HG02642 (cell line): ENCODE measurements at regions not wholly inside any gene's neighbourhood (a gene's known extent, or its start where the extent isn't known, plus 50 kb on each side); places are given as distances from the start of the nearest gene placed in this dataset.
"Not testable (repeated sequence)": the region's sequence is repeated elsewhere in the genome, so short reads cannot be mapped to it uniquely, and the experiment has no call there.

ENCODE experiments used
- ATAC-seq: cut with Tn5 transposase; IDR thresholded peaks from one replicate; pipeline ENCODE4 v1.9.1; 2021; ENCODE audit warnings: mild to moderate bottlenecking; ENCODE audit not compliant: unreplicated experiment, poor library complexity

DNA sequence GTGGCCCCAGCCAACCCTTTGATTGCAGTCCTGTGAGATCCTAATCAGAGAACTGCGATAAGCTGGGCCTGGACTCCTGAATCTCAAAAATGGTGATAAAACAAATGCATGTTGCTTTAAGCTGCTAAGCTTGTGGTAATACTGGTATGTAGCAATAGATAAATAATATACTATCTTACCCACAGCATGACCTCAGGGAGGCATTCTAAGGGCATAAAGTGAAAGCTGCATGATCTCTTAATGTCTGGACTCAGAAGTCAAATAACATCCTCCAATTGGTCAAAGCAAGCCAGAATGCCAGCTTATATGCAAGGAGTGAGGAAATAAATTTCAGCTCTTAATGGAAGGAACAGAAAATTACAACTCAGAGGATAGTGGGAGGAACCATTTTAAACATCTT is 246.1 kb downstream of the FSIP2 start:
- no peak for ATAC-seq

GRCh38 chr2:185988907-185989306 is 250.3 kb downstream of the FSIP2 start:
- not testable (repeated sequence) for ATAC-seq

GRCh38 chr2:185990861-185991525 is 252.4 kb downstream of the FSIP2 start:
- ATAC-seq, result no peak

GRCh38 chr2:185998562-185999070 is 260.0 kb downstream of the FSIP2 start:
- ATAC-seq, result no peak

DNA sequence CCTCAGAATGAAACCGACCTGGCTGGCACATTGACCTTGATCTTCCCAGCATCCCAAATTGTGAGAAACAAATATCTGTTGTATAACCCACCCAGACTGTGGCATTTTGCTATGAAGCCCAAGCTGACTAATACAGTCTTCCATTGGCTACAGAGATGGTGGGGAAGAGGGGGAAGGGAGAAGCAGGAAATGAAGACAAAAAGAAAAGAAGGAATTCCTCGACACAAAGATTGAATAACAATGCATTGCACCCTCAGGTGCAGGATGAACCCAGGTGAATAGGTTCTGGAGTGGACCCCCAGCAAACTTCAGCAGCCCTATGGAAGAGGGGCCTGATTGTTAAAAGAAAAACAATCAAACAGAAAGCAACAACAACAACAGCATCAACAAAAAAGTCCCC is 270.7 kb downstream of the FSIP2 start:
- no peak for ATAC-seq

DNA sequence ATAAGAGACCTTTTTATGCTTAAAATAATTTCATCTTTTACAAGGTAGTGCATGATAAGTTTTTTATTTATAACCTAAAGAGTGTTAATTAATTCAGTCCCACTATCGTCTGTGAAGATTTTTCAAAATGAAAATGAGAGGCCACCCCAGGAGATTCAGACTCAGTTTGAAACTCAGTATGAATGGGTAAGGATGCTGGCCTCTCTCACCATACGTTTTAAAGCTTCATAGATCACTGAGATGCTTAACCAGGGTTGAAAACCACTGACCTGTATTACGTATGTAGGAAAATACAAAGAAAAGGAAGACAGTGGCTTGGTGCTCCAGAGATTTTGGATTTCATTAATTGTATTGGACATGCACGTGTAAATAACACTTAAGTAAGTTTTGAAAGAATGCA is 278.7 kb downstream of the FSIP2 start:
- ATAC-seq, result no peak

DNA sequence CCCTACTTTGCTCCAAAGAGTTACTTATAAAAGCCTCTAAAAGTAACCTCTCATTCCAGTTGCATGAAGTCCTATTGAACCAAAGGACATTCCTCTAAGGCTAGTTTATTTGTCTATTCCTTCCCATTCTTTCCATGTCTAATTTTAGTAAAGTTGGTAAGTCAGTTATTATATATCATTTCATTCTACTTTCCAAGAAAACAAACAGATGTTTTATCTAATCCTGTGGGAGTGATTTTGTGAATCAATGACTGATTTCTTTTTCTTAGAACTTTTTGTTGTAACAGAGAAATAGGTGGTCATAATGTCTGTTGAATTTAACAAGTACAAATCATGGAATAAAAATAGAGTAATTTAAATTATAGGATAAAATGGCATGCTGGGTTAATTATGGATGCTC is 286.3 kb downstream of the FSIP2 start:
- ATAC-seq, result no peak

GRCh38 chr2:186027922-186028321 is 289.3 kb downstream of the FSIP2 start:
- peak; percentile 38 for ATAC-seq

- no peak for ATAC-seq
Observed at GRCh38 chr2:186031229-186031628, 292.6 kb downstream of the FSIP2 start.

- ATAC-seq, result no peak
Observed at GRCh38 chr2:186032102-186032738, 293.6 kb downstream of the FSIP2 start.

GRCh38 chr2:186032930-186033329 is 294.3 kb downstream of the FSIP2 start:
- no peak for ATAC-seq

- no peak for ATAC-seq
Observed at GRCh38 chr2:186033541-186033940, 294.9 kb downstream of the FSIP2 start.

DNA sequence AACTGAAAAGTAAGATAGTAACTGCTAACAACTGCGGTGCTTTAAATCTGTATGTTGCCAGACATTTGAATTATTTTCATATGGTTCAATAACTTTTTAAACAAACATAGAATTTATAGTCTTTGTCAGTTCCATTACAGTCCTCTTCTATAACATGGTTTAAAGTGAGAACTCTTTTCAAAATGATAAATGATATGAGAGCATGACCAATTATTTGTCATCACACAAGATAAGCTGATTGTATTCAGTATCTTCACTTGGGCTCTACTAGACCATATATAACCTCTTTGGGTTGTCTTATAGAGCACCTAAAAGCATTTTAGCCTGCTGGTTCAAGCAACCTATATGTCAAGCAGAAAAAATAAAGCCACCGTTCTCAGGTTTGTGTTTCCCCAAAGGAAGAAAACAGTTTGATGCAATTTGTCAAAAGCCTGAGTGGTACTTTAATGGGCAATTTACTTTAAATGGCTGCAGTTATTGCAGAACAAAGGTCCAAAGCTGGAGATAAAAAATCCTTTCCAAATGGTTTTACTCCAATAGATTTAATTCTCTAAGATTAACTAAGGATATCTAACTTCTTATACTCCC is 298.4 kb downstream of the FSIP2 start:
- no peak for ATAC-seq

- ATAC-seq, result no peak
Observed at GRCh38 chr2:186042207-186043028, 303.8 kb downstream of the FSIP2 start.

GRCh38 chr2:186044761-186045160 is 306.2 kb downstream of the FSIP2 start:
- no peak for ATAC-seq

- ATAC-seq, result no peak
Observed at GRCh38 chr2:186052930-186053329, 314.3 kb downstream of the FSIP2 start.

- ATAC-seq, result no peak
Observed at GRCh38 chr2:186058614-186059013, 320.0 kb downstream of the FSIP2 start.

DNA sequence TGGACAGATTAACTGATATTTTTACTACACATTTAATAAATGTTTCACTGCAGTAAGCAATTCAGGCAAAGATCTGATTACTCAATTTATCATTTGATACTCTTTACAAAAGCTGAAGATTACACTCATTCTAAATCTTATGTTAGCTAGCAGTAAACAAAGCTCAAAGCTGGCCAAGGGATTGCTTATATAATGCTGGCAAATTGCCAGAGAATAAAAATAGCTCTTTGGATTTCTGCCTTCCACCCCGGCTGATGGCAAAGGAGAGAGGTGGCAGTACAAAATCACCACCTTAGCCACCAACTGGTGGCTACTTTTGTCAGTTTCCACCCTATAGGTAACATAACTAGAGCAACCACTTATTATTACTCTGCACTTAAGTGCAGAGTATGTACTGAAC is 320.5 kb downstream of the FSIP2 start:
- no peak for ATAC-seq

DNA sequence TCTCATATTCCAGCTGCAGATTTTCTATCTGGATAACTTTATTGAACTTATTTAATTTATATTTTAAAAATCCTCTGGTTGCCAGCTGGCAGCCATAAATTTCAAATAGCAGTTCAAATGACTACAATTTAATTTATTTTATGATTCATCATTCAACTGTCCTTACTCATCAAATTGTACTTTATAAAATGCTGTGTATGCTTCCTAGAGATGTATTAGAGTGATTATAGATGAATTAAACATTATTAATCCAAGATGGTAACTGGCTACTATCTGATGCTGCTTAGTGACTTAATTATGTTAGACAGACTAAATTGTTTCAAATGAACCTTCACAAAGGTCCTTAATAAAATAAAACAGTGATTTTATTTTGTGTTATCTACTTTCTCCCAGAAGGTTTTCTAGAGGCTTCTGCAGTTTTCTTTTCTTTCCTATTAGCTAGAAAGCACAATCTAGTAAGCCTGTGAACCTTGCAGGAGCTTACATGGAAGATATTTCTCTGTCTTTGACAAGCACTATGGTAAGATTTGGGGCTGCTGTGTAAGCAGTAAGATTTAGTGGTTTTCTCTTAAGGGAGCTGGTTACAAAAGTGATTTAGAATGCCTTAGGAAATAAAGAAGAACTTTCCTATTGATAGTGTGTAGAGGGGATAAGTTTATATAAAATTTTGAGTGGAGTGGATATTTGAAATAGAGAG is 322.3 kb downstream of the FSIP2 start:
- no peak for ATAC-seq

DNA sequence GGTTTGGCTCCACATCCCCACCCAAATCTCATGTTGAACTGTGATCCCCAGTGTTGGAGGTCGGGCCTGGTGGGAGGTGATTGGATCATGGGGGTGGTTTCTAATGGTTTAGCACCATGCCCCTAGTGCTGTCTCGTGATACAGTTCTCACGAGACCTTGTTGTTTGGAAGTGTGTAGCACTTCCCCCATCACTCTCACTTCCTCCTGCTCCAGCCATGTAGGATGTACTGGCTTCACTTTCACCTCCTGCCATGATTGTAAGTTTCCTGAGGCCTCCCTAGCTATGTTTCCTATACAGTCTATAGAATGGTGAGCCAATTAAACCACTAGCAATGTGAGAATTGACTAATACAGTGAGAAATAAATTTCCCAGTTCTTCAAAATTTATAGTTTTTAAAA is 325.9 kb downstream of the FSIP2 start:
- no peak for ATAC-seq
